ENCODE measurements at regions not wholly inside any gene's neighbourhood (a gene's known extent, or its start where the extent isn't known, plus 50 kb on each side); places are given as distances from the start of the nearest gene placed in this dataset.
A peak's percentile ranks its signal among the peaks of the same experiment; 100 is the strongest.

DNA sequence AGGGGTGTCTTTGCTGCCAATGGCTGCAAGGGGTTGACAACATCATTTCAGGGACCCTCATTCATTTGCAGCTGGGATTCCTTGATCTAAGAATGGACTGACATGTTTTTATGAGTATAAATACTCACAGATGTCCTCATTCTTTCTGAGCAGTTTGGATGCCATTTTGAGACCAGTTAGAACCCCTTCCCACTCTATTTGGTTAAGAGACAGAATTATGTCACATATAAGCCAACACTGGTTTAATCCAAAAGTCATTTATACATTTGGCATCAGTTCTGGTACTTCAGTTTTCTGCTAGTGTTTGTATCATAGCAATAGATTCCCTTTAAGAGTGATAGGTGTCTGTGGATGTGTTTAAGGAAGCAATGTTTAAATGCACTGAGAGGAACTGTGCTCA, 248.8 kb downstream of the SAMD5 start:
- H3K4me2 ChIP-seq (ENCODE audit: low read length), result no peak overlapping the region
- H3K27me3 ChIP-seq (ENCODE audit: insufficient read depth, low read length), result no peaks in the 10 kb centered on the region
- H4K20me1 ChIP-seq (ENCODE audit: insufficient read depth), result no peaks in the 10 kb centered on the region
- intact Hi-C loops (cut with micrococcal nuclease), result no loop called here
- TF ChIP-seq ZFX (IDR thresholded peaks at IDR 0.05), result no peak
- TF ChIP-seq EZH2 (IDR thresholded peaks at IDR 0.05), result no peak
- TF ChIP-seq POLR2A (IDR thresholded peaks at IDR 0.05; ENCODE audit: borderline replicate concordance, extremely low read depth, insufficient read depth, insufficient read length), result no peak
- TF ChIP-seq, protein P1, sequence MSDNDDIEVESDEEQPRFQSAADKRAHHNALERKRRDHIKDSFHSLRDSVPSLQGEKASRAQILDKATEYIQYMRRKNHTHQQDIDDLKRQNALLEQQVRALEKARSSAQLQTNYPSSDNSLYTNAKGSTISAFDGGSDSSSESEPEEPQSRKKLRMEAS (IDR thresholded peaks at IDR 0.05), result no peak
- TF ChIP-seq CEBPB (IDR thresholded peaks at IDR 0.05; ENCODE audit: low read depth), result no peak
- TF ChIP-seq, protein P2, sequence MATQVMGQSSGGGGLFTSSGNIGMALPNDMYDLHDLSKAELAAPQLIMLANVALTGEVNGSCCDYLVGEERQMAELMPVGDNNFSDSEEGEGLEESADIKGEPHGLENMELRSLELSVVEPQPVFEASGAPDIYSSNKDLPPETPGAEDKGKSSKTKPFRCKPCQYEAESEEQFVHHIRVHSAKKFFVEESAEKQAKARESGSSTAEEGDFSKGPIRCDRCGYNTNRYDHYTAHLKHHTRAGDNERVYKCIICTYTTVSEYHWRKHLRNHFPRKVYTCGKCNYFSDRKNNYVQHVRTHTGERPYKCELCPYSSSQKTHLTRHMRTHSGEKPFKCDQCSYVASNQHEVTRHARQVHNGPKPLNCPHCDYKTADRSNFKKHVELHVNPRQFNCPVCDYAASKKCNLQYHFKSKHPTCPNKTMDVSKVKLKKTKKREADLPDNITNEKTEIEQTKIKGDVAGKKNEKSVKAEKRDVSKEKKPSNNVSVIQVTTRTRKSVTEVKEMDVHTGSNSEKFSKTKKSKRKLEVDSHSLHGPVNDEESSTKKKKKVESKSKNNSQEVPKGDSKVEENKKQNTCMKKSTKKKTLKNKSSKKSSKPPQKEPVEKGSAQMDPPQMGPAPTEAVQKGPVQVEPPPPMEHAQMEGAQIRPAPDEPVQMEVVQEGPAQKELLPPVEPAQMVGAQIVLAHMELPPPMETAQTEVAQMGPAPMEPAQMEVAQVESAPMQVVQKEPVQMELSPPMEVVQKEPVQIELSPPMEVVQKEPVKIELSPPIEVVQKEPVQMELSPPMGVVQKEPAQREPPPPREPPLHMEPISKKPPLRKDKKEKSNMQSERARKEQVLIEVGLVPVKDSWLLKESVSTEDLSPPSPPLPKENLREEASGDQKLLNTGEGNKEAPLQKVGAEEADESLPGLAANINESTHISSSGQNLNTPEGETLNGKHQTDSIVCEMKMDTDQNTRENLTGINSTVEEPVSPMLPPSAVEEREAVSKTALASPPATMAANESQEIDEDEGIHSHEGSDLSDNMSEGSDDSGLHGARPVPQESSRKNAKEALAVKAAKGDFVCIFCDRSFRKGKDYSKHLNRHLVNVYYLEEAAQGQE (IDR thresholded peaks at IDR 0.05; ENCODE audit: low read depth), result no peak
- no peak overlapping the region for H3K27ac ChIP-seq (ENCODE audit: low read depth, low read length)
- no peak overlapping the region for H3K9ac ChIP-seq (ENCODE audit: low read length)
- H2AFZ ChIP-seq (ENCODE audit: low read depth, low read length, poor library complexity, severe bottlenecking), result no peak overlapping the region
- POLR2A ChIA-PET, result no interaction called here
- ATAC-seq (no peak), DNase-seq (ENCODE audit: low read depth, low spot score) (no peak)
- peaks cover 0 to 7% of the 10 kb centered on the region in 2 experiments; a peak in 1 of 4 replicates for H3K4me1 ChIP-seq (ENCODE audit: control insufficient read depth in 1 of 2, insufficient read depth in 2 of 2, low read length in 2 of 2)
- no peaks in the 10 kb centered on the region for H3K79me2 ChIP-seq (ENCODE audit: insufficient read depth, low read length)
- RAD21 ChIA-PET (ENCODE audit: low non-redundant PET in 1 of 2, low total read pairs in 2 of 2, uncharacterized antibody in 2 of 2, unreplicated experiment in 2 of 2), result no interaction called here
- H3K36me3 ChIP-seq (ENCODE audit: control insufficient read depth in 1 of 2, insufficient read depth in 2 of 2, low read length in 2 of 2), result no peaks in the 10 kb centered on the region
- no peaks in the 10 kb centered on the region for H3K9me3 ChIP-seq (ENCODE audit: control insufficient read depth in 1 of 2, insufficient read depth in 1 of 2, low read depth in 1 of 2, low read length in 2 of 2)
- H3K4me3 ChIP-seq (replicated peaks in 1 of 2; ENCODE audit: low read depth in 1 of 2, low read length in 2 of 2), result no peak overlapping the region
- H3K9me2 ChIP-seq (ENCODE audit: insufficient read depth), result no peaks in the 10 kb centered on the region
- no TSS peak for BruUV-seq (replicated peaks)
- CTCF ChIA-PET, result no interaction called here

DNA sequence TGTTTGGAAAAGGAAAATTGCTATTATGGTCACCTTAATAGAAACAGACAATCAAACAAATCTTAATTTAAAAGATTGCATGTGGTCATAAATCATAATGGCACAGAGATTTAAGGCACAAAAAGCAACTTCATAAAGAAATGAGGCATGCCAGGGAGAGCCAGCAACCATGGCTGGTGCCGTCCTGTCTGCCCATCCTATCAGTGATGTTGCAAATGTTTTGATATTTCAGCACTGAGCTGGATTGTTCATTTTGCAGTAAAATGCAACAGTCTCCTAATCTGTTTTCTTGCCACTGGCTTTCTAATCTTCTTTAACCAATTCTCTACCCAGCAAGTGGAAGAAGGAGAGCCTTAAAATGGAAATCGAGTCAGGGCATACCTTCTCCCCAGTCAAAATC, 249.8 kb downstream of the SAMD5 start:
- Histone ChIP-seq H3K79me2 (ENCODE audit: insufficient read depth, low read length) (no peaks in the 10 kb centered on the region), H3K9me2 (ENCODE audit: insufficient read depth) (no peaks in the 10 kb centered on the region), H4K20me1 (ENCODE audit: insufficient read depth) (no peaks in the 10 kb centered on the region), H3K9me3 (ENCODE audit: control insufficient read depth in 1 of 2, insufficient read depth in 1 of 2, low read depth in 1 of 2, low read length in 2 of 2) (no peaks in the 10 kb centered on the region), H3K4me2 (ENCODE audit: low read length) (no peak overlapping the region), H3K27ac (ENCODE audit: low read depth, low read length) (peak overlapping the region; percentile 5; the same call in 1 of the 2 replicates), H3K4me1 (ENCODE audit: control insufficient read depth in 1 of 2, insufficient read depth in 2 of 2, low read length in 2 of 2) (peaks cover 0 to 7% of the 10 kb centered on the region in 2 experiments; a peak in 1 of 4 replicates), H3K36me3 (ENCODE audit: control insufficient read depth in 1 of 2, insufficient read depth in 2 of 2, low read length in 2 of 2) (no peaks in the 10 kb centered on the region), H3K9ac (ENCODE audit: low read length) (no peak overlapping the region), H2AFZ (ENCODE audit: low read depth, low read length, poor library complexity, severe bottlenecking) (no peak overlapping the region), H3K4me3 (replicated peaks in 1 of 2; ENCODE audit: low read depth in 1 of 2, low read length in 2 of 2) (no peak overlapping the region), H3K27me3 (ENCODE audit: insufficient read depth, low read length) (no peaks in the 10 kb centered on the region)
- no TSS peak for BruUV-seq (replicated peaks)
- no peak for DNase-seq (ENCODE audit: low read depth, low spot score)
- RAD21 ChIA-PET (ENCODE audit: low non-redundant PET in 1 of 2, low total read pairs in 2 of 2, uncharacterized antibody in 2 of 2, unreplicated experiment in 2 of 2), result no interaction called here
- intact Hi-C loops (cut with micrococcal nuclease), result no loop called here
- ATAC-seq, result no peak
- CTCF ChIA-PET, result no interaction called here
- POLR2A ChIA-PET, result no interaction called here
- TF ChIP-seq SP1 (IDR thresholded peaks at IDR 0.05; ENCODE audit: low read depth), result no peak
- no peak for TF ChIP-seq ELF1 (IDR thresholded peaks at IDR 0.05; ENCODE audit: borderline replicate concordance, low read depth)
- no peak for TF ChIP-seq JUND (IDR thresholded peaks at IDR 0.05)
- no peak for TF ChIP-seq ZNF274 (IDR thresholded peaks at IDR 0.05; ENCODE audit: low read depth, low read length)
- TF ChIP-seq CBX3 (IDR thresholded peaks at IDR 0.05; ENCODE audit: low read depth), result no peak
- no peak for TF ChIP-seq EZH2phosphoT487 (IDR thresholded peaks at IDR 0.05; ENCODE audit: borderline replicate concordance)
- TF ChIP-seq EZH2 (IDR thresholded peaks at IDR 0.05), result no peak
- TF ChIP-seq, protein P2 (IDR thresholded peaks at IDR 0.05; ENCODE audit: low read depth), result no peak
- TF ChIP-seq, protein P1 (IDR thresholded peaks at IDR 0.05), result no peak
- no peak for TF ChIP-seq SIN3A (IDR thresholded peaks at IDR 0.05; ENCODE audit: low read depth)
- no peak for TF ChIP-seq FOSL1 (IDR thresholded peaks at IDR 0.05; ENCODE audit: low read depth)
- no peak for TF ChIP-seq CEBPB (IDR thresholded peaks at IDR 0.05; ENCODE audit: low read depth)
- TF ChIP-seq, protein P3, sequence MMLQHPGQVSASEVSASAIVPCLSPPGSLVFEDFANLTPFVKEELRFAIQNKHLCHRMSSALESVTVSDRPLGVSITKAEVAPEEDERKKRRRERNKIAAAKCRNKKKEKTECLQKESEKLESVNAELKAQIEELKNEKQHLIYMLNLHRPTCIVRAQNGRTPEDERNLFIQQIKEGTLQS (IDR thresholded peaks at IDR 0.05), result no peak
